ENCODE measurements at regions not wholly inside any gene's neighbourhood (a gene's known extent, or its start where the extent isn't known, plus 50 kb on each side); places are given as distances from the start of the nearest gene placed in this dataset.

DNA sequence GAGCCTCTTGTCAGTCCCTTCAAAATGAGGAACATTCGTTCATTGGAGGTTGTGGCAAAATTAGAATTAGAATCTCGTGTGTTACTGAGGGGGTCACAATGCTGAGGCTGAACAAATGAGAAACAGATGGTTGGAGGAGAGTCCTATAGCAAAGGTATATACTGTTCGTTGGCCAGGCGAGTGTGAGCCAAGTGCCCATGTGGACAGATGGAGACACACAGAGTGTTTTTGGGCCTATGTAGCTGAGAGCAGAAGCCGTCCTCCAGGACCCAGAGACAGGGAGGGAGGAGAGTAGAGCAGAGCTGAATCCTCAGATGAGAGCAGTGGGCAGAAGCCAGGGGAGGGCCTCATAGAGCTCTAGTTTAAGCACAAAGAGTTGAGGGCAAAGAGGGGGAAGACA is 98.9 kb downstream of the NR1D2 start:
- TF ChIP-seq, protein P1, sequence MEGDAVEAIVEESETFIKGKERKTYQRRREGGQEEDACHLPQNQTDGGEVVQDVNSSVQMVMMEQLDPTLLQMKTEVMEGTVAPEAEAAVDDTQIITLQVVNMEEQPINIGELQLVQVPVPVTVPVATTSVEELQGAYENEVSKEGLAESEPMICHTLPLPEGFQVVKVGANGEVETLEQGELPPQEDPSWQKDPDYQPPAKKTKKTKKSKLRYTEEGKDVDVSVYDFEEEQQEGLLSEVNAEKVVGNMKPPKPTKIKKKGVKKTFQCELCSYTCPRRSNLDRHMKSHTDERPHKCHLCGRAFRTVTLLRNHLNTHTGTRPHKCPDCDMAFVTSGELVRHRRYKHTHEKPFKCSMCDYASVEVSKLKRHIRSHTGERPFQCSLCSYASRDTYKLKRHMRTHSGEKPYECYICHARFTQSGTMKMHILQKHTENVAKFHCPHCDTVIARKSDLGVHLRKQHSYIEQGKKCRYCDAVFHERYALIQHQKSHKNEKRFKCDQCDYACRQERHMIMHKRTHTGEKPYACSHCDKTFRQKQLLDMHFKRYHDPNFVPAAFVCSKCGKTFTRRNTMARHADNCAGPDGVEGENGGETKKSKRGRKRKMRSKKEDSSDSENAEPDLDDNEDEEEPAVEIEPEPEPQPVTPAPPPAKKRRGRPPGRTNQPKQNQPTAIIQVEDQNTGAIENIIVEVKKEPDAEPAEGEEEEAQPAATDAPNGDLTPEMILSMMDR (conservative IDR thresholded peaks at IDR 0.05; ENCODE audit: low read depth), result no peak
- H3K27ac ChIP-seq, result no peak overlapping the region
- ChIA-PET POLR2A (ENCODE audit: low non-redundant PET) (no interaction called here), CTCF (no interaction called here)
- DNase-seq (ENCODE audit: low spot score), result no peak

DNA sequence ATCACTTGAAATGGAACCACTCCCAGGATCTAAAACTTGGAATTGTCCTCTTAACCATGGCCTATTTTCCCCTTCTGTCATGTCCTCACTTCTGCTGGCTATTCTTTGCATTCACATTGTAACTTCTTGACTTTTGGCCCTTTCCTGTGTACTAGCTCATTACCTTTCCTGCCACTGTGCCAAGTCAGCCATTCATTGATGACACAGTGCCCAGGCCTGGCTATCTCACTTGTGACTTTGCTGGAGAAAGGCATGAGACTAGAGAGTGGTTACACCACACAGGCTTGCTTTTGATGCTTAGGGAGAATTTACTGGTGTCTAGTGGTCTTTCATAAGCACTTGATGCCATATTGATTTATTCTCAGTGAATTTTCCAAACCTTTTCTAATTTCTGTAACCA is 101.1 kb downstream of the NR1D2 start:
- CTCF ChIA-PET, result no interaction called here
- POLR2A ChIA-PET (ENCODE audit: low non-redundant PET), result no interaction called here
- no peak overlapping the region for H3K27ac ChIP-seq
- no peak for DNase-seq (ENCODE audit: low spot score)
- TF ChIP-seq, protein P1 (conservative IDR thresholded peaks at IDR 0.05; ENCODE audit: low read depth), result no peak

DNA sequence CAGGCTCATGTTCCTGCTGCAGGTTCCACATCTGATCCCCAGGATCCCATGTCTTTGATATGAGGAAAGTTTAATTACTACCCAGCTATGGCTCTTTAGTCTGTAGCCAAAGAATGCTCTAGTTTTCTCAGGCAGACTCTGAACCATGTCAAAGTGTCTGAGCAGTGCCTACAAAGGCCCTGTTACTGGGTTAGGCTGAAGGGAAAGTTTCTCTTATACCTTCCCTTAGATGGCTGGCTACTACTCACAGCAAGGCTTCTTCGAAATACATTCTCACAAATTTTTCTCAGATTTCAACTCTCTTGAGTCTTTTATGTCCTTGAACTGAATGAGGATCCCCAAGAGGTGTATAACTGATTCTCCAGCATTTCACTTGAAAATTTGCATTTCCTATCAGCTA is 102.4 kb downstream of the NR1D2 start:
- POLR2A ChIA-PET (ENCODE audit: low non-redundant PET), result no interaction called here
- no peak overlapping the region for H3K27ac ChIP-seq
- DNase-seq (ENCODE audit: low spot score), result no peak
- CTCF ChIA-PET, result interaction anchor here (0.5 kb wide), 1 partner anchor 636 kb away, joined by 3 read pairs; no protein-coding TSS in a partner anchor
- TF ChIP-seq, protein P1 (conservative IDR thresholded peaks at IDR 0.05; ENCODE audit: low read depth), result no peak

DNA sequence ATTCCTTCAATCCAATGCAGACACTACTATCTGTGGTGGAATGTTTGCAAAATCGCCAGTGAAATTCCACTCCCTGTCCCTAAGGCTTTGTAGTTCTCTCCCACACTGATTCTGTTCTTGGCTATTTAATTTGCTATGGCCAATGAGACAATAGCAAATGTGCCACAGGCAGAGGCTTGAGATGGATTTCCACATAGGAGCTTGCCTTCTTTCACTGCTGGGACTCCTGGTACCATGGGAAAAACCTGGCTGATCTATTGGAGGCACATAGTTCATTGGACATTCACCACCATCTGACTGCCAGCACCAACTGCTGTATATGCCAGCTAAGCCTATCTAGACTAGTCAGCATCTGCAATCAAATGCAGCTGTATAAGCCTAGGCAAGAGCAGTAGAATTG is 103.8 kb downstream of the NR1D2 start:
- no peak for DNase-seq (ENCODE audit: low spot score)
- ChIA-PET POLR2A (ENCODE audit: low non-redundant PET) (no interaction called here), CTCF (no interaction called here)
- H3K27ac ChIP-seq, result peak overlapping the region; percentile 95
- TF ChIP-seq, protein P1 (conservative IDR thresholded peaks at IDR 0.05; ENCODE audit: low read depth), result no peak

DNA sequence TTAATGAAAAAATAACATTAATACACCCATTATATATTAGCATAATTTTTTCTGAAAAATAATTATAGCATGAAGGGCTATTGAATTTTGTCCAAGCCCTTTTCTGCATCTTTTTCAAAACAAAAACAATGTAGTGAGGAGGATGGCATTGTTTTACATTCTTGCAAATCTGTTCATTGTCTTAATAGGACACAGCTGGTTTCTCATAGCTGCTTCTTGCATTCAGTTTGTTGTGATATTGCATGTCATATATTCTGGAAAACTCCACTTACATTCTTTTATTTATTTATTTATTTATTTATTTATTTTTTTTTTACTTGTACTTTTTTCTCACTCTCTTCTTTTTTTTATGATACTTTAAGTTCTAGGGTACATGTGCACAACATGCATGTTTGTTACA is 107.4 kb downstream of the NR1D2 start:
- no peak overlapping the region for H3K27ac ChIP-seq
- TF ChIP-seq, protein P1 (conservative IDR thresholded peaks at IDR 0.05; ENCODE audit: low read depth), result no peak
- no peak for DNase-seq (ENCODE audit: low spot score)
- ChIA-PET CTCF (no interaction called here), POLR2A (ENCODE audit: low non-redundant PET) (no interaction called here)

DNA sequence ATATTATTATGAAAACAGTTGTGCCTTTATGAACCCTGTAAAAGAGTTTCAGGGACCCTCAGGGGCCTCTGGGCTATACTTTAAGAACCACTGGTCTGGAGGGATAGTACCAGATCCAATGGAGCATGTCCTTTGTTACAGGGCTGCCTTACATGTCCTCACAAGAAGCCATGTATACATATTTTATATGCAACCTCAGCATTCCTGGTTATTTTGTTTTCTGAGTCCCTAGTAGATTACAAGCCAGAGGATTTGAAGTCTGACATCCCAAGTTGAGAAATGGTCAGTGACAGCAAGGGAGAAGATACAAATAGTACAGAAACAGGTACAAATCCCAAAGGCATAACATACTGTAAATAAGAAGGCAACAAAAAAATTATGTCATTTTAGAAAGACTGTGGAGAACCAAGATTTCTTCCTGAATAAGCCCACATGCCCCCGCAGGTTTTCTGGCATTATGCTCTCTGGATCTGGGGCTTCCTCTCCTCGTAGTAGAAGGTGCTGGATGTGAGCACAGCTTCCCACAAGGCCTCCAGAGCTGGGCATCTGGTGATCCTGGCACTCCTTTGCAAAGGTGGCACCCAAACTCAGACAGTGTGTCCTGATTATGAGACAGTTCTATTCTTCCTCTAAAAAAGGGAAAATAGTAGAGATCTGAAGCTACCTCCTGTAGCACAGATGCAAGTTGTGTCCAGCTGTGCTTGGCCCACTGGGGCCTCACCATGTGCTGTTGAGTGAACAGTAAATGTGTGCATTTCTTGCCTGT is 114.0 kb downstream of the NR1D2 start:
- TF ChIP-seq, protein P1 (conservative IDR thresholded peaks at IDR 0.05; ENCODE audit: low read depth), result no peak
- H3K27ac ChIP-seq, result no peak overlapping the region
- no peak for DNase-seq (ENCODE audit: low spot score)
- ChIA-PET CTCF (no interaction called here), POLR2A (ENCODE audit: low non-redundant PET) (no interaction called here)

All from RWPE1 (cell line).